Activated T-cell treated with anti-CD3 and anti-CD28 coated beads, Interleukin-2, amount 50 U/mL, for 1 hour (primary cell): ENCODE measurements at regions not wholly inside any gene's neighbourhood (a gene's known extent, or its start where the extent isn't known, plus 50 kb on each side); places are given as distances from the start of the nearest gene placed in this dataset.

Experiments
- DNase-seq: peaks from one replicate; pipeline ENCODE4 v3.0.0-alpha.2; 2020

DNA sequence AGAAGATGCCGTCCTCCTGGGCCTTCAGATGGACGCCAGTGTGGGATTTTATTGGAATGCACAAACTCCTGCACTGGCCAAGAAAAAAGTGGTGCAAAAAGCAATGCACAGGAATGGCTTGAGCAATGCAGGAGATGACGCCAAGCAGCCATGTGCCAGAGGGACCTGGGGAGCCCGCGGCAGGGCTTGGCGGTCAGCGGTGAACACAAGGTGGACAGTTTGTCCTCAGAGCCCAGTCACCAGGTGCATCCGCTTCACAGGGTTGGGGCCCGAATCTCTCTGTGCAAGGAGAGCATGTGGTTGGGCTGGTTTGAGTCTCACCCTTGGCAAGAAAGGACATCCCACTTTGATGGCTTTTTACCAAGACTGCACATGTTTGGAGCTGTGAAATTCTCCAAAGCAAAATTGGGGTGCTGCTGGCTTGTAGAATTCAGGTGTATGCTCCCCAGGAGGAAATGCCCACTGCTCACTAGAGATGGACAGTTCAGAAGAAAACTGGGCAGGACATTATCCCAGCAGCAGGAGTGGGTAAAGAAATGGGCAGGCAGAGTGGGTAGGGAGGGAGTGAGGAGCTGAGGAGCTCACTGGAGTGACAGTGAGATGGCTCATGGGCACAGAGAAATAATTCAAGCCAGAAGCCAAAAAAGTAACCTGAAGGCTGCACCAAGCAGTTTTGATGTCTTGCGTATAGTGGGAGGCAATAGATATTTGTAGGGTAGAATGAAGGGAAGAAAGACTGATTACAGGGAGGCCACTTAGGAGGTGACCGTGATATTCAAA, 463.9 kb downstream of the MTRR start:
- no peak for DNase-seq

DNA sequence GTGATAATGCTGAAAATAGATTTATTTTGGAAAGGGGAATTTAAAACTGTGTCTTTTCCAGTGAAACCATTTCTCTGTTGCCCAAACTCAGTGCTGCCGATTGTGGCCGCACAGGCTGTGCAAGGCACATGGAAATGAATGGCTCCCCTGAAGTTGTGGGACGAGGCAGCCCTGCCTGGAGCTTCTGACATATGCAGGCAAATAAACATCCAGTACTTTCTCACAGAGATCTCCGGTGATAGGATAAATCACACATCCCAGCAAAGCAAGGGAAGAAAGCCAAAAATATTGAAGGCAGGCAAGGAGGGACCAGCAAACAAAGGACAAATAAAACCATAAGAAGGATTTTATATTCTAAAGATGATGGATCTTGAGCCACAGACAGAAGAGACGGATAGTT, 464.5 kb downstream of the MTRR start:
- DNase-seq = no peak

DNA sequence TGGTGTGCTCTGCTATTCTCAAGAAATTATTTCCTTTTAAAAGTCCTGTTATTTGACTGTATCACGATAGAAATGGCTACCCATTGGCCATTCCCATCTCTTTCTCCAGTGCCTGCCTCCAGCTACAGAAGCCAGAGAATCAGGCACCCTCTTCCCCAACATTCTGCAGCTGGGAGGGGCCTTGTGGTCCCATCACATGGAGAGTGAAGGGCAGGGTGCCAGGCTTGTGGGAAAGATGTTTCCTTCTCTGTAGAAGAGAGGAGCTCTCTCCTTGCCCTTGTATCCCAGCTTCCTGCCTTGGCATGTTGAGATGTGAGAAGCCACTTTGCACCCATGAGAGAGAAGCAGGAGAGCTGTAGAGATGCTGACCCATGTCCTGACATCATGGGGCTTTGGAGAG, 465.0 kb downstream of the MTRR start:
- DNase-seq = no peak

DNA sequence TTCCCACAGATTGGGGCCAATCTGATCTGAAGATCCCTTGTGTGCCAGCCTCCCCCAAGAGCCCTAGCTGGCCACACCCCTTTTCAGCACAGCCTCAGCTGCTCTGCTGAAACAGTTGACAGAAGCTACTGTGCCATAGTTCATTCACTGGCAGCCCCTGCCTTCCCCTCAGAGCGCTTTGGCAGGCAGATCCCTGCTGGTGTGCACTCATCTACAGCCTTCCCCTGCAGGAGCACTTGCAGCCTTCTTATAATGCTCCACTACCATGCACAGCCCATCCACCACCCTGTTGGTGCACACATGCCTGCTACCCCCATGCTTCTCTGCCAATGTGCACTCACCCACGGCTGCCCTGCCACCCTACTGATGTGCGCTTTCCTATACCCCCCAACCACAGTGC, 471.3 kb downstream of the MTRR start:
- DNase-seq = no peak

DNA sequence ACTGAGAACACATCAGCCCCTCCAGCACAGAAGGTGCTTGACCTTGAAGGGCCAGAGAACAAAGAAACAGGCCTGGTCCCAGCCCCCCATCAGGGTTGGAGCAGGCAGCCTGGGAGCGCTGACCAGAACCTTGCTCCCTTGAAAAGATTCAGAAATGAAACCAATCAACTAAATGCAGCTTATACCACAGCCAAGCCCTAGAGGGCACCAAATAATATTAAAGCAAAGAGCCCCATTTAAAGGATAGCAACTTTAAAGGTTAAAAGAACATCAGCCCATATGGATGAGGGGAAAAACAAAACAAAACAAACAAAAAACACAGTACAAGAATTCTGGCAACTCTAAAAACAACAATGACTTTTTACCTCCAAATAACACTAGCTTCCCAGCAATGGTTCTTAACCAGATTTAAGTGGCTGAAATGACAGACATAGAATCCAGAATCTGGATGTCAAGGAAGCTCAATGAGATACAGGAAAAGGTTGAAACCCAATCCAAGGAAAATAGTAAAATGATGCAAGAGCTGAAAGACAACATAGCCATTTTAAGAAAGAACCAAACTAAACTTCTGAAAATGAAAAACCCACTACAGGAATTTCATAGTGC, 471.9 kb downstream of the MTRR start:
- DNase-seq = no peak

DNA sequence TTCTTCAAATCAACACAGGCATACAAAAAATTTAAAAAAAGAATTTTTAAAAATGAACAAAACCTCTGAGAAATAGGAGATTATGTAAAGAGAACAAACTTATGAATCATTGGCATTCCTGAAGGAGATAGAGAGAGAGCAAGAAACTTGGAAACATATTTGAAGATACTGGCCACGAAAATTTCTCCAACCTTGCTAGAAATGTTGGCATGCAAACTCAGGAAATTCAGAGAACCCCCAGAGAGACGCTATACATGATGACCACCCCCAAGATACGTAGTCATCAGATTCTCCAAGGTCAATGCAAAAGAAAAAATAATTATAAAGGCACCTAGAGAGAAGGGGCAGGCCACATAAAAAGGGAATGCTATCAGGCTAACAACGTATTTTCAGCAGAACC, 472.5 kb downstream of the MTRR start:
- DNase-seq = no peak

DNA sequence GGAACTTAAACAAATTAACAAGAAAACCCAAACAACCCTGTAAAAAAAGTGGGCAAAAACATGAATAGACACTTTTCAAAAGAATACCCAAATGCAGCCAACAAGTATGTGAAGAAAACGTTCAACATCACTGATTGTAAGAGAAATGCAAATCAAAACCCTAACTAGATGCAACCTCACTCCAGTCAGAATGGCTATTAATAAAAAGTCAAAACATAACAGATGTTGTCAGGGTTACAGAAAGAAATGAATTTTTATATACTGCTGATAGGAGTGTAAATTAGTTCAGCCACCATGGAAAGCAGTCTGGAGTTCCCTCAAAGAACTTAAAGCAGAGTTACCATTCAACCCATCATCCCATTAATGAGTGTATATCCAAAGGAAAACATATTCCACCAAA, 479.0 kb downstream of the MTRR start:
- DNase-seq = no peak

DNA sequence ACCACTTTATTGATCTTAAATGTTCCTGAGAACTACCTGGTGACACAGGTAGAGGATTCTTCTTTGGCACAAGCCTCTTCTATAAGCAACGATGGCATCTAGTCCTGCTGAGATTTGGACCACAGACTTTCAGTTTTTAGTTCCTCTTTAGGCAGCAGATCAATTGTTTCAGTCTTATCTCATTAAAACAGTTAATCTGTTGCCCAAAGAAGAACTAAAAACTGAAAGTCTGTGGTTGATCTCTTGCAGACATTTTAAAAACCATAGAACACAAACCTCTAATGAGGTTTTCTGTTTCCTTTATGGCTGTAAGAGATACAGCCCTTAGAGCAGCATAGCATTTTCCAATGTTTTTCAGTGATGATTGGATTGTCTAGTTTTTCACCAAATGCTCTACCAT, 480.9 kb downstream of the MTRR start:
- DNase-seq = no peak

DNA sequence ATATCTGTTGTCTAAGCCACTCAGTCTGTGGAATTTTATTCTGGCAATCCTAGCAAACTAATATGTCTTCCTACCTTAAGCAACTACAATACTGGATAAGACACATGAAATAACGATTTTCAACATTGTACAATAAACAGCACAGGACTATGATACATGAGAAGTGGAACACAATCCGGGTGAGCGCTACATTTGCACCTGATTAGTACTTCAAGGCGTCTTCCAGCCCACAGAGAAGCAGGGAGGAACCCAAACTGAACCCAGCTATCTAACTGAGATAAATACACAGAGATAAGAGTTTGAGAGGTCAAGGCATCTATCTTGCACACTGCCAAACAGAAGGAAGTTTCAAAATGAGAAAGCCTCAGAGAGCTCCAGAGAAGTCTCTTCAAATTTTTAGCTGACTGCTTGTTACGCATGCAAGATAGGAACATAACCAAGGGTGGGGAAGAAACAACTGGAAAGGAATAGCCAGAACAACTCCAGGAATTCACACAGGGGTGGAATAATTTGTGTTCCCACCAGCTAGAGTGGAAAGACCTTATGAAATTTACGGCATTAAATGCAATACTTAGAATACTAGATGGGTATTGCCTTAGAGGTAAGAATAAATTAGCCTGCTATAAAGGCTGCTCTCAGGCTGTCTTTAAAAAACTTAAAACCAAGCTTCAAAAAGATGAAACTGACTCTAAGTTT, 481.8 kb downstream of the MTRR start:
- DNase-seq = no peak

DNA sequence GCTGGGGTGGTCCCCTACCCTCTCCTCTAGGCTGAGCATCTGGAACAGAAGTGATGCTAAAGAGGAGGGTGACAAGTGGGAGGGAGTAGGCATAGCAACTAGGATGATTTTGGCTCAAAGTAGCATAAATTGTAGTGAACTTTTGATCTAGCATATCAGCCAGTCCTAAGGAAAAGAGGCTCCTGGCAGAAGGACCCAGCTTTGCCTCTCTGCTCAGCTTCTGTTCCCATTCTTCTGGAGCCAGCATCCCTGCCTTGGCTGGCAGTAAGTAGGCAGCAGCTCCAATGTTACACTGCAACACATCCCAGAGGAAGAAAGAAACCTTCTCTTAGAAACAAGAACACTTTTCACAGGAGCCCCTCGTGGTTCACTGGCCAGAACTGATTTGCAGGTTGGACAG, 487.0 kb downstream of the MTRR start:
- no peak for DNase-seq

DNA sequence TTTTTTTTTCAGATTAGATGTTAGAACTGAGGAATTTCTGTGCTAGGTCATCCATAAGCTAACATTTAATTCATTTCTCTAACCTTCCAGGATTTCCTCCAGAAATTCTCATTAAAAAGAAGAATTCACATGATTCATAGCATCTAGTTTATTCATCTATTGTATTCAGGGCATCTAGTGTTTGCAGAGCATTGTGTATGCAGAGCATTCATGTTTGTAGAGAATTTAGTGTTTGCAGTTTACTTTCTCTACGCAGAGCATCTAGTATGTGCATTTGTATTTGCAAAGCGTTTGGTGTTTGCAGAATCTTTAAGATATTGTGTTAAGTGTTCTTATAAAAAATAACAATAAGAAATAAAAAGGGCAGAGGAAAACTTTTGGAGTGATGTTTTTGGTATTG, 491.1 kb downstream of the MTRR start:
- no peak for DNase-seq

DNA sequence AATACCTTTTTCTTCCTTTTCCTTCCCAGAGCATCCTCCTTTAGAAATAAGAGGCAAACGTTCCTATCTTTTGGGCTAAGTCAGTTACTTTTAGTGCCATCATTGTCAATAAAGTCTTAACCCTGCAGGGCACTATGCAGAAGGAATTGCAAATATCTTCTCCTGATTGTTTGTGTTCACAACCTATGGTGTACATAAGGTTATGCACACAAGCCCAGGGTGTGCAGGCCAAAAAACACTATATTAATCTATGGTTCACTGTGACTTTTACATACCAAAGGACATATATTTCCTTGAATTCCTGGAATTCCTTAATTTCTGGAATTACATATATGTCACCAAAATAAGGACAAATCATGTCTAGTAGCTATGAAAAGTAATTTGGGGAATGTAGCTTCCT, 493.5 kb downstream of the MTRR start:
- DNase-seq = no peak

DNA sequence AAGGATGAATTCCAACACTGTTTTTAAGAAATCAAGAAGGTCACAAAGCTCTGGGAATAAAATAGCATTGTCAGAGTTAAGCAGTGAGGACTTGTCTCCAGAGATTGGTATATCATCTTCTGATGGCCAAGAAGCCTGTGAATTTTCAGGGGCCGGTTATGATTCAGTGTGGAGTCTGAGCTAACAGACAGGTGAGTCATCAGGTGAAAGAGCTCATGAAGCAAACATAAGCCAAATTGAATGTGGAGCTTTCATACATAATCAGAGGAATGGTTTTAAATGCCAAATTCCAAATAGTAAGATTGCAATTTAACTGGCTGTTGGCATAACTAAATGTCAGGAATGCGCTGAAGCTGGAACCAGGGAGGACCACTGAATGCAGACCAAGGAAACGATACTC, 494.2 kb downstream of the MTRR start:
- no peak for DNase-seq

DNA sequence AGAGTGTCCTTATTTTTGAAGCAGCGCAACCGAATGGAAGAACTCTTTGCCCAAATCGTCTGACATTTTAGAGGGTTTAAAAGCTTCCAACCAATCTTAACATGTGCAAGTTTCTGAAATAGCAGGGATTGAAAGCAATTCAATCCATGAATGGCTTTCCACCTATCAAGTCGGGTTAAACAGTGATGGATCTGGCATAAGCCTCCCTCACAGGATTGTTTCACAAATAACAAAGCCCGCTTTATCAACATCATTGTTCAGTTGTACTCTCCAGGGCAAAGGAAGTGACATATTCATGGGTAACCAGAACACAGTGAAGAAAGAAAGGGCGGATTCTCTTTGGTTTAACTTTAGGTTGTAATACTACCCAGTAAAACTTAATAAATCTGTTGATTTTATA, 497.3 kb downstream of the MTRR start:
- DNase-seq = no peak

DNA sequence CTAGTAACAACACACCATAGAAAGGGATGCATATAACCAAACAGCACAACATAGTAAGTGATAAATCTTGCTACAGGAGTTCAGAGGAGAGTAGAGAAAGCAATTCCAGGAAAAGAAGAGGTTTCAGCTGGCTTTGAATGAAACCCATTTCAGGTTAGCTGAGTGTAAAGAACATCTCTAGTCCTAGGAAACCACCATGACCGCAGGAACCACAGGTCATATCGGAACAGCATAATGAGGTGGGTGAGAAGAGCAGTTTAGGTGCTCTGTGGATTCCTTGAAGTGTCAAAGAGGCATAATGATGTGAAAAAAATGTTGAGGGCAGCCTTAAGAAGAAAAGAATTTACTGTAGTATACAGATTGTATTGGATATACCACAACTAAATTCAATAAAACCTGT, 507.5 kb downstream of the MTRR start:
- no peak for DNase-seq

DNA sequence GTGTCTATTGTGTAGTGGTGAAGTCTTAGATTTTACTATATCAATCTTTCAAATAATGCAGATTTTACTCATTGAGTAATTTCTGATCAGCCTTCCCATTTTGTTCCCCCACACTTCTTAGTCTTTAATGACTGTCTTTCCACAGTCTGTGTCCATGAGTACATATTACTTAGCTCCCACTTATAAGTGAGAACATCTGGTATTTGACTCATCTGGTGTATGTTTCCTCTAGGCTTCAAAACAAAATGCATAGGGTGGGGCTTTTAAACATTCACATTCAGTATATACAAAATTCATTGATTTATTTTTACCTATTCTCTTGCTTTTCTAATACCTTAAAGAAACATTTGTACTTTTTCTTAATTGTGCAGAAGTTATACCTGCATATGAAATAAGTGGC, 513.0 kb downstream of the MTRR start:
- DNase-seq = no peak

DNA sequence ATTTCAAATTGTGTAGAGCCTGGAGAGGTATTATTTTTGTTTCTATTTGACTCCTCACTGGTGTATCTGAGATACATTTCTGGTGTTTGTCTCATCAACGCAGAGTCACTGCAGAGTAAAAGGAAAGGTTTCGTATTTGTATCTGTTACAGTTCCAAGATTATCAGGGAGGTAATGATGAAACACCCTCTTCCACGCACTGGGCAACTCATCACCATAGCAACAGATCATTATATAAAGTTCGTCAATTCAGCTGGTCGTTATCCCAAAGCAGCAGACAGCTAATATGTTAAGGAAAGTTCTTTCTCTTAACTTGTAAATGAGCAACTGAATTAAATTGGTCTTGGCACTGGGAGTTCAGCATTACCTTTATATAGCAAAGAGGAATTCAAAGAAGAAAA, 513.5 kb downstream of the MTRR start:
- no peak for DNase-seq

DNA sequence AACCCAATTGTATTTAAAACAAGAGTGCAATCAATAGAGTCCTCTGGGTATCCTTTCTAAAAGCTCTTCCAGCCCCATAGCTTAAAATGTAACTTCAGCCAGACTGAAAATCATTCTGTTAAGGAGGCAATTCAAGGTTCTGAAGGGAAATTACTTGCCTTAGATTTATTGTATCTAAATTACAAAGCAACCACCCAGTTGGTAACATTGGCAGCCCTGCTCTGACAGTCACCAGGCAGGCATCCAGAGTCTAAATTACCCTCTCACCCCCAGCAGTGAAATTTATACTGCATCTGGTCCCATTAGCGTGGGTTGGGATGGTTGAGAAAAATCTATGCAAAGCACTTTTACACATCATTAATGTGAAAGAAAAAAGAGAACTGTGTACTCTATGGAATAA, 514.7 kb downstream of the MTRR start:
- no peak for DNase-seq

DNA sequence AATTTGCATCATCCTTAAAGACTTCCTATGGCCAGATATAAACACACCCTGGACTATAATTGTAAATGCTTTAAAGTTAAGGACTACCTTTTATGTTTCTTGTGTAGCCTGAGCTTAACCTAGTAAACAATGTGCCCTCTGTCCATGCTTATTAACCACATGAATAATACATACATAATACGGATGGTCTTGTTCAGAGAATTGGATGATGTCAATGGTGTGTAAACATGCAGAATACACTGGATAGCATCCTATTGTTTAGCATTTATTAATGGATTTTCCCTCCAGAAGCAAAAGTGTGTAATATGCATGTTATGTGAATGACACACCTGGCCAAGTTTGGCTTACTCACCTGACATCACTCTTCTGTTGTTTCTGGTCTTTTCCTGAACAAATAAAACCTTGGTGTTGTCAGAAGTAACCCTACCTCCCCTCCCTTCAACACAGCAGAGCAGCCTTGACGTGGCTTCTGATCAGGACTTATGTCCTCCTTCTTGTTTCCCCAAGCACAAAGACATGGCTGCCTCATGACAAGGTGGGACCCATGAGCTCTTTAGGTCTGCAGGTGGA, 517.9 kb downstream of the MTRR start:
- DNase-seq = no peak

DNA sequence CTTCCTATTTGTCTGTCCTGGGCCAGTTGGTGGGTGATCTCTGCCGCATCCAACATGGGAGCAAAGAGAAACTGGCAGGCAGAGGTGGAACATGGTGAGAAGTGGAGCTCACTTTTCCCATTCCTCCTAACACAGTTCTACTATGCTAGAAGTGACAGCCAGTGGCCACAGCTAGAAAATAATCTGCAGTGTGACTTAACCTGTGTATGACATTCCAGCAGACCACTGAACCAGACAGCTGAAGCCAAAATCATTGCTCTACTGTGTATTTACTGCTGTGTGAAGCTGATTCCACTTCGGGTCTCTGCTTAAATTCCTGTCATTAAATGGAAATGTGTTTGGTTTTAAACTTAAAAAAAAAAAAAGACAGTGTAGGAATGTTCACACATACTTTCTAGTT, 523.0 kb downstream of the MTRR start:
- no peak for DNase-seq

DNA sequence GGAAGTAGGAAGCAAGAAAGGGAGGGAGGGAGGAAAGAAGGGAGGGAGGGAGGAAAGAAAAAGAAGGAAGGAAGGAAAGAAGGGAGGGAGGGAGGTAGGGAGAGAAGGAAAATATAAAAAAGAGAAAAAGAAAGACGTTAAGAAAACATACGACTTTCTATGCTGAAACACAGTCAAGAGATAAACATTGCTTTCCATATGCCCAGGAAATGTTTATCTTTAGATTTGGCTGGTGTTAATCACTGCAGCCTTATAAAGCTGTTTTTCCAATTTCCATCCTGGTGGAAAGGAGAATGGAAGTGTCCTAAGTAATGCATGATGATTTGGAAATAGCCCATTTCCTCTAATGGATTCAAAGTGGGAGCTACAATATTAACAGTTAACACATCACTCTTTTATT, 524.3 kb downstream of the MTRR start:
- no peak for DNase-seq

DNA sequence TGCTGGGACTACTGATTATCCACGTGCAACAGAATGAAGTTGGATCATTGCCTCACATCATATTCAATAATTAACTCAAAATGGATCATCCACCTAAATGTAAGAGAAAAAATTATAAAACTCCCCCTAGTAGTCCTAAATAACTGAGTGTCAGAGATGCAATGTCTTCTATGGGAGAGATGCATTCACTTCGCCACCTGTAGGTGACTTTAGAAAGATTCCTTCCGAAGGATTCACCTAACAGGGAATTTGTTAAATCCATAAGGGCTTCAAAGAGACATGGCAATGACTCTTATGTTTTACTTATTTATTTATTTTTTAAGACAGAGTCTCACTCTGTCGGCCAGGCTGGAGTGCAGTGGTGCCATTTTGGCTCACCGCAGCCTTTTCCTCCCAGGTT, 526.0 kb downstream of the MTRR start:
- DNase-seq = no peak

DNA sequence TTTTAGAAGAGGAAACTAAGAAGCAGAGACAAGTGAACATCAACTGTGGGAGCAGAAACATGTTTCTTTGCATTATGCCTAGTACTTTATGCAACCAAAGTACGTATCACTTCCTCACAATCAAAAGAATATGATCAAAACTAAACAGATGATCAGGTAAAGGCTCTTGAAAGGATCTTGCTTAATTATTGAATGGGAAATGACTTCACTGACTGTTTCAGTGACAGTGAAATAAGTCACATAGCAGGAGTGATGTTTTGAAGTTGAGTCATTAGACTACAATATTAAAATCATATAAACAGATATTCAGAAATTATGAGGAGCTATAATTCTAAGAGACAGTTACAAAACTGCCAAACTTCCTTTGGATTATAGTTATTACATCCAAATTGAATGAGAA, 527.3 kb downstream of the MTRR start:
- no peak for DNase-seq

DNA sequence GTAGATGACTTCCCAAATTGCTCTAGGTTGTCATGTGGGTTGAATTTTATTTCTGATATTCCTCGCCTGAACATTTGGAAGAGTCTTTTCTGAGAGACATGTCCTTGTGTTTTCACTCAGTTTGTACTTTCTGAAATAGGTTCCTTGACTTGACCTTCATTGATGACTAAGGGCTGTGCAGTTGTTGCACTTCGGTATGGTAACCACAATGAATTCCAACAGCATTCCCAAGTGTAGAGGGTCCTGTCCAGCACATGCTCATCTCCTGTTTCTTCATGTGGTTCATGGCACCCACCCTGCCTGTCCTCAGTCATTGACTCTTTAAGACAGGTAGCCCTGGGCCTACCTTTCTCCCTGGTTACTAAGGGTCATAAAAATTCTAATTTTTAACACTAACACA, 527.8 kb downstream of the MTRR start:
- no peak for DNase-seq
